ENCODE measurements at regions not wholly inside any gene's neighbourhood (a gene's known extent, or its start where the extent isn't known, plus 50 kb on each side); places are given as distances from the start of the nearest gene placed in this dataset.

DNA sequence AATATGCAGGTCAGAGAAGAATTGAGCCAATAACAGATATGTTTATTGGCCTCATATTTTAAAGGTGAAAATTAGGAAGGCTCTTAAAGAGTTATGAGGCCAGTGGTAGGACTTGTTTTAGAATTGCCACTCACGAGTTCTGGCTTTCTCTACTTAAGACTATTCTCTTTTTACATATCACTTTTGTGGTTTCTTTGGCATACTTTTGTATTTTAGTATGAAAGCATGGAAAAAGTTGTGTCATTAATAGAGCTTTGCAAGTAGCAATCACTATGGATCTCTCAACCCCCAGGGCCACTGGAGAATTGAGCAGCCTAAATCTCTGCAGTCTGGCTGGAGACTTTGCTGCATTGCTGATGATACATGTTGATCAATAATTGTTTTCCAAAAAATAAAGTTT is 64.6 kb upstream of the SOX21 start:
- TF ChIP-seq POLR2A (IDR thresholded peaks at IDR 0.05; ENCODE audit: low read length) (no peak), GATA1 (IDR thresholded peaks at IDR 0.05; ENCODE audit: low read depth, low read length) (no peak)
